ENCODE measurements at regions not wholly inside any gene's neighbourhood (a gene's known extent, or its start where the extent isn't known, plus 50 kb on each side); places are given as distances from the start of the nearest gene placed in this dataset.

GRCh38 chr9:129327552-129328328, 149.7 kb upstream of the IER5L start:
- ATAC-seq: no peak

GRCh38 chr9:129326061-129327005, 148.3 kb upstream of the IER5L start:
- ATAC-seq (no peak), DNase-seq (no peak)
- intact Hi-C loops (cut with DNase I; ENCODE audit: low total_unique reads) (no loop called here), in situ Hi-C loops (cut with MboI; ENCODE audit: low sequenced_read_pairs in 4 of 4) (no loop called here)
- Histone ChIP-seq H3K27me3 (no peaks in the 10 kb centered on the region), H3K9me3 (no peaks in the 10 kb centered on the region), H3K36me3 (no peaks in the 10 kb centered on the region), H3K4me1 (peaks cover 5% of the 10 kb centered on the region in 2 donors), H3K4me3 (no peak overlapping the region), H3K27ac (no peak overlapping the region)
- no peak for TF ChIP-seq POLR2A (IDR thresholded peaks at IDR 0.05)
- TF ChIP-seq, protein P1, sequence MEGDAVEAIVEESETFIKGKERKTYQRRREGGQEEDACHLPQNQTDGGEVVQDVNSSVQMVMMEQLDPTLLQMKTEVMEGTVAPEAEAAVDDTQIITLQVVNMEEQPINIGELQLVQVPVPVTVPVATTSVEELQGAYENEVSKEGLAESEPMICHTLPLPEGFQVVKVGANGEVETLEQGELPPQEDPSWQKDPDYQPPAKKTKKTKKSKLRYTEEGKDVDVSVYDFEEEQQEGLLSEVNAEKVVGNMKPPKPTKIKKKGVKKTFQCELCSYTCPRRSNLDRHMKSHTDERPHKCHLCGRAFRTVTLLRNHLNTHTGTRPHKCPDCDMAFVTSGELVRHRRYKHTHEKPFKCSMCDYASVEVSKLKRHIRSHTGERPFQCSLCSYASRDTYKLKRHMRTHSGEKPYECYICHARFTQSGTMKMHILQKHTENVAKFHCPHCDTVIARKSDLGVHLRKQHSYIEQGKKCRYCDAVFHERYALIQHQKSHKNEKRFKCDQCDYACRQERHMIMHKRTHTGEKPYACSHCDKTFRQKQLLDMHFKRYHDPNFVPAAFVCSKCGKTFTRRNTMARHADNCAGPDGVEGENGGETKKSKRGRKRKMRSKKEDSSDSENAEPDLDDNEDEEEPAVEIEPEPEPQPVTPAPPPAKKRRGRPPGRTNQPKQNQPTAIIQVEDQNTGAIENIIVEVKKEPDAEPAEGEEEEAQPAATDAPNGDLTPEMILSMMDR (IDR thresholded peaks at IDR 0.05 in 4 of 5, conservative IDR thresholded peaks at IDR 0.05 in 1 of 5): no peak

More at GRCh38 chr9:129327552-129328328, 149.7 kb upstream of the IER5L start:
- intact Hi-C loops (cut with DNase I; ENCODE audit: low total_unique reads): no loop called here
- no peaks in the 10 kb centered on the region for H3K36me3 ChIP-seq
- H3K27me3 ChIP-seq: no peaks in the 10 kb centered on the region
- no peaks in the 10 kb centered on the region for H3K9me3 ChIP-seq
- no peak overlapping the region for H3K4me3 ChIP-seq
- TF ChIP-seq, protein P1 (IDR thresholded peaks at IDR 0.05 in 4 of 5, conservative IDR thresholded peaks at IDR 0.05 in 1 of 5): no peak
- TF ChIP-seq POLR2A (IDR thresholded peaks at IDR 0.05): no peak
- H3K4me1 ChIP-seq: peaks cover 0 to 4% of the 10 kb centered on the region in 2 donors
- no peak for DNase-seq
- in situ Hi-C loops (cut with MboI; ENCODE audit: low sequenced_read_pairs in 4 of 4): no loop called here
- no peak overlapping the region for H3K27ac ChIP-seq

DNA sequence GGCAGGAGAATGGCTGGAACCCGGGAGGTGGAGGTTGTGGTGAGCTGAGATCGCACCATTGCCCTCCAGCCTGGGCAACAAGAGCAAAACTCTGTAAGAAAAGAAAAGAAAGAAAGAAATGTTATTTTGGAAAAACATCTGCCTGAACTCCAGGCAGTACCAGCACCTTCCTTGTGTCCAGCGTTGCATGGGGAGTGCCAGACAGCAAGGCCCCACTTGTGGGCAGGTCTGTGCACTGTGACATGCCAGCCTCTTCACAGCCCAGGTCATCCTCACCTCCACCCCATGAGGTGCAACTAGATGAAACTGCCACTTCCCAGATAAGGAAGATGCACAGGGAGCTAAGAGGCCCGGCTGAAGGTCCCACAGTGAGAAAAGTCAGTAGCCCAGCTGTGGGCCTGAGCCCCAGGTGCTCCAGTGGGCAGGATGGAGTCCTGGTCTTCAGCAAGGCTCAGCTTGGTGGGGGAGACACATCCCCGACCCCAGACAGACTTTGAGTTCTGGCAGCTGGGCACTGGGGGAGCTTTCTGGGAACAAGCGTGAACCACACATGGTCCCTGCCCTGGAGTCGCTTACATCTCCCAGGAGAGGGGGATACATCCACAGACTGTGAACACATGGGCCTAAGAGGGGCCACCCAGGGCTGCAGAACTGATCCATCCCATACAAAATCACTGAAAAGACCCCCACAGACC, 146.9 kb upstream of the IER5L start:
- intact Hi-C loops (cut with DNase I; ENCODE audit: low total_unique reads): loop anchor here (5.0 kb wide), 1 partner anchor 148 kb away; the partner anchor contains the start of gene IER5L
- peaks cover 13 to 18% of the 10 kb centered on the region in 2 donors for H3K4me1 ChIP-seq

DNA sequence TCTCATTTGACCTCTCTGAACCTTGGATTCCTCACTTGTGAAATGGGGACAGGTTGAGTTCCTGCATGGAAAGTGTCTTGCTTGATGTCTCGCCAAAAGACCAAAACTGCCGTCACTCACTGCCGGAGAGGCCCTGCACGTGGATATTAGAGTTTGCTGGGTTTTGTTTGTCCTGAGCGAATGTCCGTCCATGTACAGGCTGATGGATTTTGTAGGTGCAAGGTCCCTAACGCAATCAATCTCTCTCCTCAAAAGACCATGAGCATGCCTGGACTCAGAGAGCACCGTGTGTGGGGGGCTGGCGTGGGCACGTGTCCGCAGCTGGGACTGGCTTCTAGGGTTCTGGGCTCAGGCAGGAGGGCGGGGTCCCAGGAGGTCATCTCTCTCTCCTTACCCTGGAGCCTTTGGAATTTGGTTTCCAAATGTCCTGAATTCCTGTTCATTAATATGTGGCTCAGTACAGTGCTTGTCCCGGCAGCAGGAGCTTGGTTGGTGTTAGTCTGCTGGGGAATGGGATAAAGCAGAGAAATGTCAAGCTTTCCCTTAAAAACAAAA, 146.0 kb upstream of the IER5L start:
- in situ Hi-C loops (cut with MboI; ENCODE audit: low sequenced_read_pairs in 4 of 4) (no loop called here), intact Hi-C loops (cut with DNase I; ENCODE audit: low total_unique reads) (loop anchor here (5.0 kb wide), 1 partner anchor 147 kb away; the partner anchor contains the start of gene IER5L)
- Histone ChIP-seq H3K27ac (peak overlapping the region in 2 of 4 donors; percentile 14 to 76), H3K36me3 (no peaks in the 10 kb centered on the region), H3K27me3 (no peaks in the 10 kb centered on the region), H3K4me1 (peaks cover 21 to 27% of the 10 kb centered on the region in 2 donors), H3K4me3 (no peak overlapping the region), H3K9me3 (no peaks in the 10 kb centered on the region)
- ATAC-seq: no peak
- TF ChIP-seq, protein P1 (IDR thresholded peaks at IDR 0.05 in 4 of 5, conservative IDR thresholded peaks at IDR 0.05 in 1 of 5): no peak
- no peak for TF ChIP-seq POLR2A (IDR thresholded peaks at IDR 0.05)
- DNase-seq: no peak

More for the DNA sequence above, 146.9 kb upstream of the IER5L start:
- in situ Hi-C loops (cut with MboI; ENCODE audit: low sequenced_read_pairs in 4 of 4): no loop called here
- ATAC-seq: no peak
- no peak for DNase-seq
- Histone ChIP-seq H3K4me3 (no peak overlapping the region), H3K9me3 (no peaks in the 10 kb centered on the region), H3K36me3 (no peaks in the 10 kb centered on the region), H3K27me3 (no peaks in the 10 kb centered on the region), H3K27ac (no peak overlapping the region)
- TF ChIP-seq POLR2A (IDR thresholded peaks at IDR 0.05): no peak
- TF ChIP-seq, protein P1 (IDR thresholded peaks at IDR 0.05 in 4 of 5, conservative IDR thresholded peaks at IDR 0.05 in 1 of 5): no peak
